ENCODE measurements at regions not wholly inside any gene's neighbourhood (a gene's known extent, or its start where the extent isn't known, plus 50 kb on each side); places are given as distances from the start of the nearest gene placed in this dataset.

DNA sequence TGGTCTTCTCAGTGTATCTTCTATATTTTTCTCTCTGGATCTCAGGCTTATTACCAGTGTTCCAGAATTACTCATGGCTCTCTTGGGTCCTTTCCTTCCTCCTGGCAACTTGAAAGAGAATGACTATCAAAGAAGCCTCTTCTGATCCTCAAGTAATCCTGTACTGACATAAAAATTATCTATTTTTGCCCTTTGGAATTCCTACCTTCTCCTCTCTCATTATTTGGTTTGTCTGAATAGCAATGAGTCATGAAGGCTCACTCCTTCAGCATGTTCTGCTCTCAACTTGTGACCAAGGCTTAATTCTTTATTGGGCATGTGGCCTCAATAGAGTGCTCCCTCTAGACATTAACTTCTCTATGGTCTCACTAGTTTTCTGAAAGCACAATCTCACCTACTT, 553.6 kb upstream of the ATP2B1 start:
- Histone ChIP-seq H2AFZ (ENCODE audit: low read depth, low read length) (no peak overlapping the region), H3K79me2 (ENCODE audit: insufficient read depth, low read length) (no peaks in the 10 kb centered on the region), H3K9ac (ENCODE audit: low read depth, low read length) (no peak overlapping the region), H3K4me2 (ENCODE audit: insufficient read depth, low read length) (no peak overlapping the region), H3K9me3 (ENCODE audit: insufficient read depth, low read length, severe bottlenecking) (no peaks in the 10 kb centered on the region), H3K4me1 (ENCODE audit: insufficient read depth, low read length) (no peaks in the 10 kb centered on the region), H4K20me1 (ENCODE audit: insufficient read depth, low read length) (no peaks in the 10 kb centered on the region), H3K27me3 (ENCODE audit: insufficient read depth, low read length, poor library complexity) (no peaks in the 10 kb centered on the region), H3K36me3 (ENCODE audit: insufficient read depth, low read length) (no peaks in the 10 kb centered on the region), H3K27ac (ENCODE audit: low read length) (no peak overlapping the region), H3K4me3 (ENCODE audit: low read depth in 1 of 2, low read length in 2 of 2) (no peak overlapping the region)
- no peak for TF ChIP-seq EZH2 (IDR thresholded peaks at IDR 0.05; ENCODE audit: borderline replicate concordance, low read depth, low read length, severe bottlenecking)
- TF ChIP-seq, protein P1, sequence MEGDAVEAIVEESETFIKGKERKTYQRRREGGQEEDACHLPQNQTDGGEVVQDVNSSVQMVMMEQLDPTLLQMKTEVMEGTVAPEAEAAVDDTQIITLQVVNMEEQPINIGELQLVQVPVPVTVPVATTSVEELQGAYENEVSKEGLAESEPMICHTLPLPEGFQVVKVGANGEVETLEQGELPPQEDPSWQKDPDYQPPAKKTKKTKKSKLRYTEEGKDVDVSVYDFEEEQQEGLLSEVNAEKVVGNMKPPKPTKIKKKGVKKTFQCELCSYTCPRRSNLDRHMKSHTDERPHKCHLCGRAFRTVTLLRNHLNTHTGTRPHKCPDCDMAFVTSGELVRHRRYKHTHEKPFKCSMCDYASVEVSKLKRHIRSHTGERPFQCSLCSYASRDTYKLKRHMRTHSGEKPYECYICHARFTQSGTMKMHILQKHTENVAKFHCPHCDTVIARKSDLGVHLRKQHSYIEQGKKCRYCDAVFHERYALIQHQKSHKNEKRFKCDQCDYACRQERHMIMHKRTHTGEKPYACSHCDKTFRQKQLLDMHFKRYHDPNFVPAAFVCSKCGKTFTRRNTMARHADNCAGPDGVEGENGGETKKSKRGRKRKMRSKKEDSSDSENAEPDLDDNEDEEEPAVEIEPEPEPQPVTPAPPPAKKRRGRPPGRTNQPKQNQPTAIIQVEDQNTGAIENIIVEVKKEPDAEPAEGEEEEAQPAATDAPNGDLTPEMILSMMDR (IDR thresholded peaks at IDR 0.05; ENCODE audit: borderline replicate concordance, extremely low read depth, low read length, poor library complexity, severe bottlenecking), result no peak
- DNase-seq (no peak), ATAC-seq (ENCODE audit: insufficient read depth, low read depth) (no peak)

DNA sequence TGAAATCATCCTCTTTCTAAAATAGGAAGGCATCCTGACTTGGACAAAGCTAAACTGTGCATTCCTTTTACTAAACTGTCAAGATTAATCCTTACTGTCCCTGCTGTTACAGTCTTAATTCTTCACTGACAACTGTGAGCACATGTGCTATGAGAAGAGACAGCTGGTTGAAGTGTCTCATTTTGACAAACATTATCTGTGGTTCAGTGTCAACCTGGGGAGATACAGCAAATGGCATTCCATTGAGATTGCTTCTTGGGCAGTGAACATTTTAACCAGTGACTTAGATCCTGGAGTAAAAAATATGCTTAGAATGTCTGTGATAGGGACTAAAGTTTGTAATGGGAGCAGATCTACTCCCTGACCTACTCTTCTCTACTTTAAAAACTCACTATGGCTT, 552.6 kb upstream of the ATP2B1 start:
- Histone ChIP-seq H3K27ac (ENCODE audit: low read length) (no peak overlapping the region), H3K36me3 (ENCODE audit: insufficient read depth, low read length) (no peaks in the 10 kb centered on the region), H3K4me2 (ENCODE audit: insufficient read depth, low read length) (no peak overlapping the region), H3K9ac (ENCODE audit: low read depth, low read length) (no peak overlapping the region), H3K9me3 (ENCODE audit: insufficient read depth, low read length, severe bottlenecking) (no peaks in the 10 kb centered on the region), H3K27me3 (ENCODE audit: insufficient read depth, low read length, poor library complexity) (no peaks in the 10 kb centered on the region), H3K79me2 (ENCODE audit: insufficient read depth, low read length) (no peaks in the 10 kb centered on the region), H4K20me1 (ENCODE audit: insufficient read depth, low read length) (no peaks in the 10 kb centered on the region), H3K4me1 (ENCODE audit: insufficient read depth, low read length) (no peaks in the 10 kb centered on the region), H3K4me3 (ENCODE audit: low read depth in 1 of 2, low read length in 2 of 2) (no peak overlapping the region), H2AFZ (ENCODE audit: low read depth, low read length) (no peak overlapping the region)
- ATAC-seq (ENCODE audit: insufficient read depth, low read depth) (no peak), DNase-seq (no peak)
- TF ChIP-seq, protein P1 (IDR thresholded peaks at IDR 0.05; ENCODE audit: borderline replicate concordance, extremely low read depth, low read length, poor library complexity, severe bottlenecking), result no peak
- TF ChIP-seq EZH2 (IDR thresholded peaks at IDR 0.05; ENCODE audit: borderline replicate concordance, low read depth, low read length, severe bottlenecking), result no peak

DNA sequence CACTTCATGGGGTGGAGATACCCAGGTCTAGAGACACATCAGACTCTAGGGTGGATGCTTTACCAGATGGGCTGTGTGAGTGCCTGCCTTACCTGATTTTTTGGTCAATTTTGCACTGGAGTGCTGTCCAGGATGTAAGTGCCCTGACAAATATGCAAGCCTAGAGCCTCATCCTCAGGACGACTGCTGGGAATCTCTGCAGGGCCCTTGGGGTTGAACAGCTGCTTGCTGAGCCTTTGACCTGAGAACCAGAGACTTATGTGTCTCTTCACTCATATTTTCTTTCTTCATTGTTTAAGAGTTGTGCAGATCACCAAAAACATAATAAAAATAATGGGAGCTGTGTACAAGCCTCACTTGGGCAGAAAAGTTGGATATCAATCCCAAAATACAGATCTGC, 551.5 kb upstream of the ATP2B1 start:
- no peaks in the 10 kb centered on the region for H3K9me3 ChIP-seq (ENCODE audit: insufficient read depth, low read length, severe bottlenecking)
- H3K4me1 ChIP-seq (ENCODE audit: insufficient read depth, low read length), result no peaks in the 10 kb centered on the region
- no peak overlapping the region for H3K4me3 ChIP-seq (ENCODE audit: low read depth in 1 of 2, low read length in 2 of 2)
- no peaks in the 10 kb centered on the region for H4K20me1 ChIP-seq (ENCODE audit: insufficient read depth, low read length)
- H3K27ac ChIP-seq (ENCODE audit: low read length), result no peak overlapping the region
- no peak overlapping the region for H3K9ac ChIP-seq (ENCODE audit: low read depth, low read length)
- H3K36me3 ChIP-seq (ENCODE audit: insufficient read depth, low read length), result no peaks in the 10 kb centered on the region
- TF ChIP-seq, protein P1 (IDR thresholded peaks at IDR 0.05; ENCODE audit: borderline replicate concordance, extremely low read depth, low read length, poor library complexity, severe bottlenecking), result no peak
- DNase-seq, result no peak
- no peaks in the 10 kb centered on the region for H3K79me2 ChIP-seq (ENCODE audit: insufficient read depth, low read length)
- H2AFZ ChIP-seq (ENCODE audit: low read depth, low read length), result no peak overlapping the region
- no peak for ATAC-seq (ENCODE audit: insufficient read depth, low read depth)
- H3K27me3 ChIP-seq (ENCODE audit: insufficient read depth, low read length, poor library complexity), result no peaks in the 10 kb centered on the region
- no peak overlapping the region for H3K4me2 ChIP-seq (ENCODE audit: insufficient read depth, low read length)
